HuH-7 (cell line): ENCODE measurements at regions not wholly inside any gene's neighbourhood (a gene's known extent, or its start where the extent isn't known, plus 50 kb on each side); places are given as distances from the start of the nearest gene placed in this dataset.
A peak's percentile ranks its signal among the peaks of the same experiment; 100 is the strongest.

Source experiments
- DNase-seq: peaks from one replicate; pipeline ENCODE4 v3.0.0; 2011; ENCODE audit warnings: low spot score

- DNase-seq: no peak
These were observed 54.9 kb downstream of the KLHDC7A start for GRCh38 chr1:18535391-18536210.

- no peak for DNase-seq
These were observed 55.6 kb downstream of the KLHDC7A start for GRCh38 chr1:18536356-18536755.

- DNase-seq: no peak
These were observed 56.2 kb downstream of the KLHDC7A start for GRCh38 chr1:18536915-18537314.

GRCh38 chr1:18537386-18538306 is 56.9 kb downstream of the KLHDC7A start:
- DNase-seq: no peak

- DNase-seq: no peak
These were observed 58.4 kb downstream of the KLHDC7A start for GRCh38 chr1:18539171-18539570.

- no peak for DNase-seq
These were observed 59.5 kb downstream of the KLHDC7A start for GRCh38 chr1:18540136-18540765.

GRCh38 chr1:18541046-18541795 is 60.5 kb downstream of the KLHDC7A start:
- no peak for DNase-seq

- no peak for DNase-seq
These were observed 61.6 kb downstream of the KLHDC7A start for GRCh38 chr1:18542351-18542750.

- DNase-seq: no peak
These were observed 65.3 kb downstream of the KLHDC7A start for GRCh38 chr1:18546026-18546425.

- DNase-seq: no peak
These were observed 66.7 kb downstream of the KLHDC7A start for GRCh38 chr1:18547460-18547859.

- DNase-seq: no peak
These were observed 67.9 kb downstream of the KLHDC7A start for GRCh38 chr1:18548643-18549042.

GRCh38 chr1:18549106-18549505 is 68.4 kb downstream of the KLHDC7A start:
- DNase-seq: no peak

GRCh38 chr1:18549906-18550305 is 69.2 kb downstream of the KLHDC7A start:
- DNase-seq: no peak

GRCh38 chr1:18552631-18553030 is 71.9 kb downstream of the KLHDC7A start:
- no peak for DNase-seq

GRCh38 chr1:18553388-18553787 is 72.7 kb downstream of the KLHDC7A start:
- DNase-seq: no peak

GRCh38 chr1:18554099-18554498 is 73.4 kb downstream of the KLHDC7A start:
- no peak for DNase-seq

- no peak for DNase-seq
These were observed 73.9 kb downstream of the KLHDC7A start for GRCh38 chr1:18554597-18554996.

- no peak for DNase-seq
These were observed 74.3 kb downstream of the KLHDC7A start for GRCh38 chr1:18555036-18555435.

GRCh38 chr1:18556364-18556763 is 74.3 kb upstream of the PAX7 start:
- peak; percentile 23 for DNase-seq

GRCh38 chr1:18557621-18558465 is 72.8 kb upstream of the PAX7 start:
- no peak for DNase-seq

- DNase-seq: peak; percentile 30
These were observed 70.0 kb upstream of the PAX7 start for GRCh38 chr1:18560692-18561091.
